A673 (cell line): ENCODE measurements at regions not wholly inside any gene's neighbourhood (a gene's known extent, or its start where the extent isn't known, plus 50 kb on each side); places are given as distances from the start of the nearest gene placed in this dataset.

Experiments used
- EZH2 ChIP-seq: fragments of 200-600 bp; sonication (generic); IDR thresholded peaks from 2 replicates; pipeline ENCODE4 v1.6.1; 2017; ENCODE audit warnings: borderline replicate concordance, low read depth, mild to moderate bottlenecking, mixed read lengths, antibody characterized with exemption, low read length; ENCODE audit not compliant: poor library complexity, severe bottlenecking
- TF ChIP-seq, protein P1 (sequence below): fragments of 300-800, 200-600 bp; sonication (generic); conservative IDR thresholded peaks from 2 replicates; pipeline ENCODE4 v1.5.1; 2017; ENCODE audit warnings: low read depth, mild to moderate bottlenecking, antibody characterized with exemption, low read length, moderate library complexity, mixed read lengths

GRCh38 chr13:34411177-34411576 is 530.9 kb upstream of the NBEA start:
- TF ChIP-seq, protein P1, sequence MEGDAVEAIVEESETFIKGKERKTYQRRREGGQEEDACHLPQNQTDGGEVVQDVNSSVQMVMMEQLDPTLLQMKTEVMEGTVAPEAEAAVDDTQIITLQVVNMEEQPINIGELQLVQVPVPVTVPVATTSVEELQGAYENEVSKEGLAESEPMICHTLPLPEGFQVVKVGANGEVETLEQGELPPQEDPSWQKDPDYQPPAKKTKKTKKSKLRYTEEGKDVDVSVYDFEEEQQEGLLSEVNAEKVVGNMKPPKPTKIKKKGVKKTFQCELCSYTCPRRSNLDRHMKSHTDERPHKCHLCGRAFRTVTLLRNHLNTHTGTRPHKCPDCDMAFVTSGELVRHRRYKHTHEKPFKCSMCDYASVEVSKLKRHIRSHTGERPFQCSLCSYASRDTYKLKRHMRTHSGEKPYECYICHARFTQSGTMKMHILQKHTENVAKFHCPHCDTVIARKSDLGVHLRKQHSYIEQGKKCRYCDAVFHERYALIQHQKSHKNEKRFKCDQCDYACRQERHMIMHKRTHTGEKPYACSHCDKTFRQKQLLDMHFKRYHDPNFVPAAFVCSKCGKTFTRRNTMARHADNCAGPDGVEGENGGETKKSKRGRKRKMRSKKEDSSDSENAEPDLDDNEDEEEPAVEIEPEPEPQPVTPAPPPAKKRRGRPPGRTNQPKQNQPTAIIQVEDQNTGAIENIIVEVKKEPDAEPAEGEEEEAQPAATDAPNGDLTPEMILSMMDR: no peak
- no peak for TF ChIP-seq EZH2
